GM19043 (cell line): ENCODE measurements at regions not wholly inside any gene's neighbourhood (a gene's known extent, or its start where the extent isn't known, plus 50 kb on each side); places are given as distances from the start of the nearest gene placed in this dataset.
"Not testable (repeated sequence)": the region's sequence is repeated elsewhere in the genome, so short reads cannot be mapped to it uniquely, and the experiment has no call there.

ENCODE experiments used
- ATAC-seq: cut with Tn5 transposase; IDR thresholded peaks from one replicate; pipeline ENCODE4 v1.9.1; 2021; ENCODE audit warnings: low read depth; ENCODE audit not compliant: unreplicated experiment

- ATAC-seq: no peak
Observed at GRCh38 chr6:146928503-146928902, 275.7 kb upstream of the STXBP5 start.

GRCh38 chr6:146931214-146931613 is 273.0 kb upstream of the STXBP5 start:
- no peak for ATAC-seq

- no peak for ATAC-seq
Observed at GRCh38 chr6:146937316-146937715, 266.9 kb upstream of the STXBP5 start.

- no peak for ATAC-seq
Observed at GRCh38 chr6:146938266-146938665, 266.0 kb upstream of the STXBP5 start.

GRCh38 chr6:146939456-146939855 is 264.8 kb upstream of the STXBP5 start:
- ATAC-seq: not testable (repeated sequence)

GRCh38 chr6:146943664-146944063 is 260.6 kb upstream of the STXBP5 start:
- ATAC-seq: no peak

GRCh38 chr6:146944077-146944476 is 260.1 kb upstream of the STXBP5 start:
- no peak for ATAC-seq

- no peak for ATAC-seq
Observed at GRCh38 chr6:146944809-146945208, 259.4 kb upstream of the STXBP5 start.

GRCh38 chr6:146946559-146946958 is 257.7 kb upstream of the STXBP5 start:
- ATAC-seq: no peak

GRCh38 chr6:146948790-146949342 is 255.4 kb upstream of the STXBP5 start:
- ATAC-seq: no peak

- ATAC-seq: no peak
Observed at GRCh38 chr6:146949425-146949824, 254.8 kb upstream of the STXBP5 start.

- no peak for ATAC-seq
Observed at GRCh38 chr6:146950351-146950835, 253.8 kb upstream of the STXBP5 start.

- no peak for ATAC-seq
Observed at GRCh38 chr6:146955570-146955969, 248.6 kb upstream of the STXBP5 start.

GRCh38 chr6:146957181-146958093 is 246.8 kb upstream of the STXBP5 start:
- ATAC-seq: no peak

GRCh38 chr6:146961831-146962230 is 242.4 kb upstream of the STXBP5 start:
- no peak for ATAC-seq

- ATAC-seq: no peak
Observed at GRCh38 chr6:146962329-146962728, 241.9 kb upstream of the STXBP5 start.

GRCh38 chr6:146965110-146965689 is 239.0 kb upstream of the STXBP5 start:
- ATAC-seq: no peak

GRCh38 chr6:146968041-146968760 is 236.0 kb upstream of the STXBP5 start:
- ATAC-seq: no peak

- ATAC-seq: no peak
Observed at GRCh38 chr6:146972546-146972945, 231.7 kb upstream of the STXBP5 start.

GRCh38 chr6:146974351-146974750 is 229.9 kb upstream of the STXBP5 start:
- ATAC-seq: no peak

- ATAC-seq: no peak
Observed at GRCh38 chr6:146975093-146975492, 229.1 kb upstream of the STXBP5 start.
